GM12873 (cell line): ENCODE measurements at regions not wholly inside any gene's neighbourhood (a gene's known extent, or its start where the extent isn't known, plus 50 kb on each side); places are given as distances from the start of the nearest gene placed in this dataset.

Experiments used
- CTCF ChIP-seq: IDR thresholded peaks from 2 replicates; pipeline ENCODE4 v1.5.1; 2012; ENCODE audit warnings: low read depth, mild to moderate bottlenecking, moderate library complexity, low read length, control low read depth; ENCODE audit not compliant: insufficient read depth; ENCODE audit errors: missing control alignments

- TF ChIP-seq CTCF = no peak
Observed at GRCh38 chrX:63458981-63459380, 107.8 kb upstream of the SPIN4 start.

- TF ChIP-seq CTCF = no peak
Observed at GRCh38 chrX:63453571-63453970, 102.4 kb upstream of the SPIN4 start.

GRCh38 chrX:63441717-63442116 is 90.6 kb upstream of the SPIN4 start:
- TF ChIP-seq CTCF = no peak

GRCh38 chrX:63439580-63439979 is 88.4 kb upstream of the SPIN4 start:
- TF ChIP-seq CTCF = no peak

GRCh38 chrX:63436865-63437264 is 85.7 kb upstream of the SPIN4 start:
- no peak for TF ChIP-seq CTCF

GRCh38 chrX:63434665-63435064 is 83.5 kb upstream of the SPIN4 start:
- no peak for TF ChIP-seq CTCF

- no peak for TF ChIP-seq CTCF
Observed at GRCh38 chrX:63434206-63434605, 83.1 kb upstream of the SPIN4 start.
